Common myeloid progenitor, CD34-positive (primary cell): ENCODE measurements at regions not wholly inside any gene's neighbourhood (a gene's known extent, or its start where the extent isn't known, plus 50 kb on each side); places are given as distances from the start of the nearest gene placed in this dataset.

Source experiments
- CTCF ChIA-PET: fragments of 350-600 bp; sonication (Branson Sonifier 250); formaldehyde crosslinking; loops from one replicate; lab custom pipeline; 2021; ENCODE audit warnings: antibody characterized with exemption; lab: Charles Lee
- POLR2A ChIA-PET: fragments of 350-600 bp; sonication (Branson Sonifier 250); formaldehyde crosslinking; loops from one replicate; lab custom pipeline; 2021; ENCODE audit warnings: antibody characterized with exemption; lab: Charles Lee
- DNase-seq, 3 donors: peaks; one replicate each; pipeline versions ENCODE4 v3.0.0 to v3.0.0-alpha.2; 2013
- H3K27ac ChIP-seq, 2 experiments: 1 replicate in 1 of 2; 2 replicates in 1 of 2; pipeline ENCODE4 v1.7.0; 2013; ENCODE audit warnings: inconsistent platforms in 2 of 2, low read length in 2 of 2, mild to moderate bottlenecking in 2 of 2, low read depth in 1 of 2, moderate library complexity in 1 of 2; ENCODE audit not compliant: severe bottlenecking in 2 of 2, insufficient read depth in 1 of 2, poor library complexity in 1 of 2
- H3K27me3 ChIP-seq, 5 experiments: replicated peaks in 2 of 5; 1 replicate in 3 of 5; 2 replicates in 2 of 5; pipeline versions ENCODE4 v1.6.1 to v1.7.0; 2013; ENCODE audit warnings: low read length in 4 of 5, mild to moderate bottlenecking in 2 of 5, moderate library complexity in 2 of 5, inconsistent platforms in 1 of 5; ENCODE audit not compliant: insufficient read depth in 5 of 5, control insufficient read depth in 4 of 5
- H3K36me3 ChIP-seq, 4 experiments: 1 replicate in 2 of 4; 2 replicates in 2 of 4; pipeline versions ENCODE4 v1.6.1 to v1.7.0; 2013; ENCODE audit warnings: low read length in 3 of 4, control low read depth in 1 of 4, mild to moderate bottlenecking in 1 of 4; ENCODE audit not compliant: control insufficient read depth in 4 of 4, insufficient read depth in 4 of 4
- H3K4me1 ChIP-seq, 4 experiments: 1 replicate in 3 of 4; 2 replicates in 1 of 4; pipeline versions ENCODE4 v1.6.1 to v1.7.1; 2013; ENCODE audit warnings: low read length in 3 of 4, mild to moderate bottlenecking in 3 of 4, control low read depth in 1 of 4, inconsistent platforms in 1 of 4, moderate library complexity in 1 of 4; ENCODE audit not compliant: control insufficient read depth in 4 of 4, insufficient read depth in 4 of 4; ENCODE audit errors: control extremely low read depth in 1 of 4
- H3K4me3 ChIP-seq, 7 experiments: 1 replicate in 4 of 7; 2 replicates in 3 of 7; pipeline versions ENCODE4 v1.5.1 to v1.7.0; 2013; ENCODE audit warnings: mild to moderate bottlenecking in 7 of 7, low read length in 6 of 7, moderate library complexity in 6 of 7, inconsistent platforms in 2 of 7, low read depth in 2 of 7, control low read depth in 1 of 7; ENCODE audit not compliant: insufficient read depth in 4 of 7, control insufficient read depth in 1 of 7; ENCODE audit errors: extremely low read depth in 1 of 7
- H3K9me3 ChIP-seq, 5 experiments: 1 replicate in 4 of 5; 2 replicates in 1 of 5; pipeline versions ENCODE4 v1.6.1 to v1.7.1; 2013; ENCODE audit warnings: low read length in 4 of 5, mild to moderate bottlenecking in 2 of 5, inconsistent platforms in 1 of 5, low read depth in 1 of 5, moderate library complexity in 1 of 5; ENCODE audit not compliant: control insufficient read depth in 4 of 5, insufficient read depth in 2 of 5; ENCODE audit errors: control extremely low read depth in 1 of 5
- WGBS: methylation state at CpG from one replicate; pipeline ENCODE4 v1.1.5; 2013; ENCODE audit not compliant: insufficient coverage; 5-methylcytosine and 5-hydroxymethylcytosine counted together

DNA sequence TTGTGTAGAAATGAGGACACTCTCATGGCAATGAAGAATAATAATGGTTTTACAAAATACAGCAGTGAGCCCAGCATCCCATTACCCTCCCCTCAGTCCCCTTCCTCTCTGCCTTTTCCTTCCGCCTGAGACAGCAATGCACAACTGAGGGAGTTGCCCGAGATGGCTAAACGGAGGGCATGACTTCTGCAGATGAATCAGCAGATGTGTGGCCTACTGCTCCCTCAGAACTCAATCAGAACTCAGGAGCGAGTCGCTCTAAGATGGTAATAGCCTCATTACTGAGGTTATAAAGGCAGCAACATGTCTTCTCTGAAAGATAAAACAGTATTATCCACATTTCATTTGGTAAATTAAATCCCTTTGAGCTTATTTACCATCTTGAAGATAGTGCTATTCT is 326.6 kb downstream of the ENC1 start:
- ChIA-PET POLR2A (interaction anchor here (0.5 kb wide), 1 partner anchor 38 kb away, joined by 3 read pairs; no protein-coding TSS in a partner anchor), CTCF (interaction anchor here (1.4 to 3.0 kb wide), 2 partner anchors 9 to 17 kb away, joined by 3 to 9 read pairs; no protein-coding TSS in a partner anchor)
- H3K27ac ChIP-seq, result no peak overlapping the region
- H3K4me3 ChIP-seq, result no peak overlapping the region
- peaks cover 0 to 5% (median 0%) of the 10 kb centered on the region in 4 experiments for H3K4me1 ChIP-seq
- 95% methylated on average over 4 of the region's 5 CpGs for WGBS
- H3K36me3 ChIP-seq, result no peaks in the 10 kb centered on the region
- no peak for DNase-seq
- peaks cover 2 to 62% (median 12%) of the 10 kb centered on the region in 5 experiments for H3K27me3 ChIP-seq
- no peaks in the 10 kb centered on the region for H3K9me3 ChIP-seq

GRCh38 chr5:74312746-74313145 is 327.8 kb downstream of the ENC1 start:
- Histone ChIP-seq H3K4me3 (no peak overlapping the region), H3K36me3 (no peaks in the 10 kb centered on the region), H3K27ac (no peak overlapping the region), H3K4me1 (peaks cover 0 to 5% (median 0%) of the 10 kb centered on the region in 4 experiments), H3K27me3 (peaks cover 0 to 51% (median 10%) of the 10 kb centered on the region in 5 experiments), H3K9me3 (no peaks in the 10 kb centered on the region)
- POLR2A ChIA-PET, result no interaction called here
- CTCF ChIA-PET, result interaction anchor here (3.0 kb wide), 1 partner anchor 11 kb away, joined by 9 read pairs; no protein-coding TSS in a partner anchor
- no peak for DNase-seq
- 80% methylated on average over 1 of the region's 2 CpGs for WGBS

- Histone ChIP-seq H3K27me3 (peaks cover 0 to 44% (median 5%) of the 10 kb centered on the region in 5 experiments), H3K36me3 (no peaks in the 10 kb centered on the region), H3K27ac (no peak overlapping the region), H3K4me3 (no peak overlapping the region), H3K4me1 (peaks cover 0 to 5% (median 0%) of the 10 kb centered on the region in 4 experiments), H3K9me3 (no peaks in the 10 kb centered on the region)
- POLR2A ChIA-PET, result no interaction called here
- DNase-seq, result no peak
- CTCF ChIA-PET, result interaction anchor here (0.8 to 3.0 kb wide), 4 partner anchors 9 to 409 kb away, joined by 3 to 9 read pairs (median 3); no protein-coding TSS in a partner anchor
- WGBS, result no CpG with 5 or more reads among the region's 1 CpG
Observed at GRCh38 chr5:74311961-74312360, 328.6 kb downstream of the ENC1 start.

DNA sequence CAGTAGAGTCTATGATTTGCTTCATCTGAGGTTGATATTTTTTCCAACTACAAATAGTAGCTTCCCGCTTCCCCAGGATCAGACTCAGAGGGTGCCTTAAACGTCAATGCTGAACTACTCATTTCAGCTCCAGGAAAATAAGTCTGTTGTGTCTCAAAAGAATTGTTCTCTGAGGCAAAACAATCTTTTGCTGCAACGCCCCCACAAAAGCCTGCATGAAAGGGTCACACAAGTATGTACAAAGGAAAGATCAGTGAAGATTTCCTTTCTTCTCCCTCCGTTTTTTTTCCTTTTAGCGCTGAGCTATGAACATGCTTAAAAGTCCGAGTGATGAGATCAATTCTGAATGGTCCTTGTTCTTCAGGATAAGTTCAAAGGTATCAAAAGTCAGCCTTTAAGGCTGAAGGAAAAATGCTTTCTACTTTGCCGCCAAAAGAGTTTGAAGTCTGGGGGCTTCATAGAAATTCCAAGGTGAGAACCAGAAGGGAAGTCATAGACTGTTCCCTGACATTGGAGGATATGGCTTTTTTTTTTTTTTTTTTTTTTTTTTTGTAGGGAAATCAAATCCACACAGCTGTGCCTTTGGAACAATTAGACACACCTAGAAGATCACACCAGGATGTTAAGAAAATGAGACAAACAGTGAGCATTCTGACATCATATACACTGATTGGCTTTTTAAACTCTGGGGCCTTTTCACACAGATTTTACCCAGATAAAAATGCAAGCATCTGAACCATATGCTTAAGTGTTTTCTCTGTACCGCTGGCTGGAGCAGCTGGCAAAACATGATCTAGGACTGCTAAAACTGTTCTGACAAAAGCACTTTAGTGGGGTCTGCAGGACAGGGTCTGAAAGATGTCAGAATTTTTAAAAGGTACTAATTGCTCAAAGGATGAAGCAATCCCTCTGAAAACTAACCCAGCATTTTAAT is 329.3 kb downstream of the ENC1 start:
- Histone ChIP-seq H3K27ac (no peak overlapping the region), H3K4me3 (no peak overlapping the region), H3K36me3 (no peaks in the 10 kb centered on the region), H3K9me3 (no peaks in the 10 kb centered on the region), H3K27me3 (peaks cover 0 to 40% (median 5%) of the 10 kb centered on the region in 5 experiments), H3K4me1 (peaks cover 0 to 4% (median 0%) of the 10 kb centered on the region in 4 experiments)
- ChIA-PET POLR2A (interaction anchor here (0.5 kb wide), 1 partner anchor 1693 kb away, joined by 3 read pairs; no protein-coding TSS in a partner anchor), CTCF (interaction anchor here (0.6 to 3.0 kb wide), 6 partner anchors 9 to 781 kb away, joined by 3 to 9 read pairs (median 3); no protein-coding TSS in a partner anchor)
- 100% methylated on average over 6 of the region's 8 CpGs for WGBS
- no peak for DNase-seq

DNA sequence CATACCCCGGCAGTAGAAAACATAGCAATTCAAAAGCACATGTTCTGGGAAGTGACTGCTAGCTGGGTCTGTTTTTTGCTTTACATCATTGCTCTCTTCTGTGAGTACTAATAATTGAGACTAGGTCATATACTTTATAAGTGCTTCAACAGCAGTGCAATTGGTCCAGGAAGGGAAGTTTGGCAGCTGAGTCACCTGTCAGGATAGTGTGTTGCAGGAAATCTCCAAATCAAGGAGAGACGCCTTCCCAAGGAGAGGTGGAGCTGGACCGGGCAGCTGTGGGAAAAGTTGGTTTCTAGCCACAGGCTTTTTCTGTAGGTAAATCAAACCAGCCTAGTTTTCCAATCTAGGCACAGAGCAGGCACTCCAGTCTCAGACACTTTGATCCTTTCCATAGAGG is 330.1 kb downstream of the ENC1 start:
- Histone ChIP-seq H3K4me3 (no peak overlapping the region), H3K27me3 (peaks cover 0 to 34% (median 5%) of the 10 kb centered on the region in 5 experiments), H3K4me1 (no peaks in the 10 kb centered on the region), H3K9me3 (no peaks in the 10 kb centered on the region), H3K27ac (no peak overlapping the region), H3K36me3 (no peaks in the 10 kb centered on the region)
- ChIA-PET POLR2A (no interaction called here), CTCF (interaction anchor here (0.6 to 1.8 kb wide), 3 partner anchors 13 to 30 kb away, joined by 3 to 4 read pairs (median 3); no protein-coding TSS in a partner anchor)
- WGBS, result 100% methylated on average over 3 of the region's 3 CpGs
- no peak for DNase-seq

DNA sequence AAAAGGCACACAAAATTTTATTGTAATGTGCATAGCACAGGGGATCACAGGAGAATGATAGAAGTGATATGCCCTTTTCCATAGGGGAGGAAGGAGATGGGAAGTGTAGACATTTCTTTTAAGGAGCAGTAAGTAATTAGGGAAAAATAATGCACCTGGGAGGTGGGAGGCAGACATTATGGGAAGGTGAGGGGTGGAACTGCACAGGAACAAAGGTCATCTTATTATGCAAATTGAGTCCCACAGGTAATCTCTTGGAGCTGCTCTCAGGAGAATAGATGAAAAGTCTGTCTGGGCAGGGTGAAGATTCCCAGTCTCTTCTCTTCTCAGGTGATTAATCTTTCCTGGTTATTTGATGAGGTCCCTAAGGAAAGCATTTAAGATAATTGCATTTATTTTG is 331.5 kb downstream of the ENC1 start:
- POLR2A ChIA-PET, result no interaction called here
- H3K27ac ChIP-seq, result no peak overlapping the region
- no peak for DNase-seq
- CTCF ChIA-PET, result interaction anchor here (1.2 to 1.5 kb wide), 3 partner anchors 13 to 96 kb away, joined by 3 read pairs; no protein-coding TSS in a partner anchor
- H3K36me3 ChIP-seq, result no peaks in the 10 kb centered on the region
- no peaks in the 10 kb centered on the region for H3K9me3 ChIP-seq
- no peak overlapping the region for H3K4me3 ChIP-seq
- H3K4me1 ChIP-seq, result no peaks in the 10 kb centered on the region
- H3K27me3 ChIP-seq, result peaks cover 0 to 28% (median 3%) of the 10 kb centered on the region in 5 experiments
